Fibroblast of lung (primary cell): ENCODE measurements at regions not wholly inside any gene's neighbourhood (a gene's known extent, or its start where the extent isn't known, plus 50 kb on each side); places are given as distances from the start of the nearest gene placed in this dataset.

ENCODE experiments used
- DNase-seq, 2 donors: peaks; one replicate each; pipeline versions ENCODE4 v3.0.0 to v3.0.0-alpha.2; 2010; ENCODE audit warnings: low read depth in 2 of 2
- H2AFZ ChIP-seq: 2 replicates; pipeline ENCODE4 v1.5.1; 2012; ENCODE audit warnings: low read length, control low read depth, inconsistent platforms
- H3K27ac ChIP-seq: 2 replicates; pipeline ENCODE4 v1.5.1; 2011; ENCODE audit warnings: low read length, control low read depth; ENCODE audit not compliant: insufficient read depth
- H3K27me3 ChIP-seq: 2 replicates; pipeline ENCODE4 v1.5.1; 2011; ENCODE audit warnings: mild to moderate bottlenecking, low read length; ENCODE audit not compliant: control insufficient read depth, insufficient read depth
- H3K36me3 ChIP-seq: 2 replicates; pipeline ENCODE4 v1.5.1; 2011; ENCODE audit warnings: low read length; ENCODE audit not compliant: control insufficient read depth, insufficient read depth
- H3K4me1 ChIP-seq: 2 replicates; pipeline ENCODE4 v1.5.1; 2011; ENCODE audit warnings: low read length; ENCODE audit not compliant: control insufficient read depth, insufficient read depth; ENCODE audit errors: extremely low read depth
- H3K4me2 ChIP-seq: 2 replicates; pipeline ENCODE4 v1.5.1; 2011; ENCODE audit warnings: low read length, control low read depth; ENCODE audit not compliant: insufficient read depth; ENCODE audit errors: extremely low read depth
- H3K4me3 ChIP-seq, 4 experiments: fragments of 200-600 bp in 1 of 4; sonication (generic) in 1 of 4; replicated peaks in 1 of 4; 2 replicates each; pipeline ENCODE4 v1.5.1; 2011 to 2016; ENCODE audit warnings: low read length in 4 of 4, low read depth in 3 of 4, mild to moderate bottlenecking in 3 of 4, control low read depth in 2 of 4, inconsistent platforms in 1 of 4, mixed read lengths in 1 of 4; ENCODE audit not compliant: insufficient read depth in 1 of 4; ENCODE audit errors: control extremely low read depth in 1 of 4
- H3K79me2 ChIP-seq: 2 replicates; pipeline ENCODE4 v1.5.1; 2012; ENCODE audit warnings: mild to moderate bottlenecking, low read length, inconsistent platforms; ENCODE audit not compliant: control insufficient read depth, insufficient read depth
- H3K9ac ChIP-seq: 2 replicates; pipeline ENCODE4 v1.5.1; 2011; ENCODE audit warnings: mild to moderate bottlenecking, low read length, control low read depth; ENCODE audit not compliant: insufficient read depth
- H3K9me3 ChIP-seq: 2 replicates; pipeline ENCODE4 v1.5.1; 2012; ENCODE audit warnings: low read depth, low read length; ENCODE audit not compliant: control insufficient read depth, insufficient read depth
- H4K20me1 ChIP-seq: 2 replicates; pipeline ENCODE4 v1.5.1; 2011; ENCODE audit warnings: low read length; ENCODE audit not compliant: control insufficient read depth, insufficient read depth; ENCODE audit errors: extremely low read depth
- EZH2 ChIP-seq: IDR thresholded peaks from 2 replicates; pipeline ENCODE4 v1.5.1; 2012; ENCODE audit warnings: low read length, control low read depth, mild to moderate bottlenecking; ENCODE audit errors: missing control alignments
- TF ChIP-seq, protein P1 (sequence below), 2 donors: IDR thresholded peaks in 1 of 2; conservative IDR thresholded peaks in 1 of 2; 1 replicate in 1 of 2; 2 replicates in 1 of 2; pipeline ENCODE4 v1.5.1; 2011 to 2012; ENCODE audit warnings: low read length in 2 of 2, control low read depth in 1 of 2, inconsistent platforms in 1 of 2, low read depth in 1 of 2, mild to moderate bottlenecking in 1 of 2

DNA sequence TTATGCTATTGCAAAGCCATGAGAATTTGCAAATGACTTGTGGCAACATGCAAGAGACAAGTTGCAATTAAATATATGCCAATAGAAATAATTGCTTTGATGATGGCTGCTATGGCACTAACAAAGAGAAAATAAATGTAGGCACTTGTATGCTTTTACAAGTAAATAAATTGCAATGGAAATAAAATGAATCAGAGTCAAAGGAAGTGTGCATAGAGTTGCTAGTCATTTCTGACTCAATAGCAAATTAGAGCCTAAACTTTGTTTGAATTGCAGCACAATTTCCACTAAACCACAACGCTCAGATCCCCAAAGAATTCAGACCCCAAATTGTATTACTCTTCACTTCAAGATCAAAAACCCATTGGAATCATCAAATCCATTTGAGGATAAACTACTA is 792.1 kb upstream of the ARGLU1 start:
- H3K4me1 ChIP-seq = no peaks in the 10 kb centered on the region
- no peak overlapping the region for H3K4me3 ChIP-seq
- no peak overlapping the region for H3K9ac ChIP-seq
- no peaks in the 10 kb centered on the region for H3K9me3 ChIP-seq
- no peak for TF ChIP-seq EZH2
- TF ChIP-seq, protein P1, sequence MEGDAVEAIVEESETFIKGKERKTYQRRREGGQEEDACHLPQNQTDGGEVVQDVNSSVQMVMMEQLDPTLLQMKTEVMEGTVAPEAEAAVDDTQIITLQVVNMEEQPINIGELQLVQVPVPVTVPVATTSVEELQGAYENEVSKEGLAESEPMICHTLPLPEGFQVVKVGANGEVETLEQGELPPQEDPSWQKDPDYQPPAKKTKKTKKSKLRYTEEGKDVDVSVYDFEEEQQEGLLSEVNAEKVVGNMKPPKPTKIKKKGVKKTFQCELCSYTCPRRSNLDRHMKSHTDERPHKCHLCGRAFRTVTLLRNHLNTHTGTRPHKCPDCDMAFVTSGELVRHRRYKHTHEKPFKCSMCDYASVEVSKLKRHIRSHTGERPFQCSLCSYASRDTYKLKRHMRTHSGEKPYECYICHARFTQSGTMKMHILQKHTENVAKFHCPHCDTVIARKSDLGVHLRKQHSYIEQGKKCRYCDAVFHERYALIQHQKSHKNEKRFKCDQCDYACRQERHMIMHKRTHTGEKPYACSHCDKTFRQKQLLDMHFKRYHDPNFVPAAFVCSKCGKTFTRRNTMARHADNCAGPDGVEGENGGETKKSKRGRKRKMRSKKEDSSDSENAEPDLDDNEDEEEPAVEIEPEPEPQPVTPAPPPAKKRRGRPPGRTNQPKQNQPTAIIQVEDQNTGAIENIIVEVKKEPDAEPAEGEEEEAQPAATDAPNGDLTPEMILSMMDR (conservative IDR thresholded peaks at IDR 0.05 in 1 of 2, IDR thresholded peaks at IDR 0.05 in 1 of 2; ENCODE audit: low read depth in 1 of 2, low read length in 2 of 2) = no peak
- H2AFZ ChIP-seq = no peak overlapping the region
- no peaks in the 10 kb centered on the region for H3K36me3 ChIP-seq
- no peak for DNase-seq
- H4K20me1 ChIP-seq = no peaks in the 10 kb centered on the region
- no peak overlapping the region for H3K27ac ChIP-seq
- no peaks in the 10 kb centered on the region for H3K79me2 ChIP-seq
- H3K4me2 ChIP-seq = no peak overlapping the region
- H3K27me3 ChIP-seq = no peaks in the 10 kb centered on the region

DNA sequence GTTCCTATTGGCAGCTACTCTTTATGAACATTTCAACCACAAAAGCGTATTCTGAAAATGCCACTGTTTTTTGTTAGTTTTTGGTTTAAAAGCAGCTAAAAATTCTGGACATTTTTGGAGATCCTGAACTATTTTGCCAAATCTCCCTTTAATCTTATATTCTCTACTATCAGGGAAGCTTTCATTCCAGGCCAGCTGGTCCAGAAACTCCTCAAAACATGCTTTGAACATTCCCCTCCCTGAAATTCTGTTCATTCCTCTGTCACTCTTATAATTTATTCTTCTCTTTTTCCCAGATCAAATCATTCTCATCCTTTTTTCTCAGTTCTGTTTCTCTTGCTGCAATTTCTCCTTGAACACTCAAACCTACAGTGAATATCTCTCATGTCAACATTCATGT is 790.9 kb upstream of the ARGLU1 start:
- no peaks in the 10 kb centered on the region for H4K20me1 ChIP-seq
- H3K27me3 ChIP-seq = no peaks in the 10 kb centered on the region
- H3K27ac ChIP-seq = no peak overlapping the region
- TF ChIP-seq EZH2 = no peak
- TF ChIP-seq, protein P1 (conservative IDR thresholded peaks at IDR 0.05 in 1 of 2, IDR thresholded peaks at IDR 0.05 in 1 of 2; ENCODE audit: low read depth in 1 of 2, low read length in 2 of 2) = no peak
- no peaks in the 10 kb centered on the region for H3K9me3 ChIP-seq
- H2AFZ ChIP-seq = no peak overlapping the region
- no peak overlapping the region for H3K4me2 ChIP-seq
- no peaks in the 10 kb centered on the region for H3K36me3 ChIP-seq
- DNase-seq = peak in 1 of 2 donors; percentile 19
- H3K79me2 ChIP-seq = no peaks in the 10 kb centered on the region
- H3K4me1 ChIP-seq = no peaks in the 10 kb centered on the region
- no peak overlapping the region for H3K4me3 ChIP-seq
- H3K9ac ChIP-seq = no peak overlapping the region

DNA sequence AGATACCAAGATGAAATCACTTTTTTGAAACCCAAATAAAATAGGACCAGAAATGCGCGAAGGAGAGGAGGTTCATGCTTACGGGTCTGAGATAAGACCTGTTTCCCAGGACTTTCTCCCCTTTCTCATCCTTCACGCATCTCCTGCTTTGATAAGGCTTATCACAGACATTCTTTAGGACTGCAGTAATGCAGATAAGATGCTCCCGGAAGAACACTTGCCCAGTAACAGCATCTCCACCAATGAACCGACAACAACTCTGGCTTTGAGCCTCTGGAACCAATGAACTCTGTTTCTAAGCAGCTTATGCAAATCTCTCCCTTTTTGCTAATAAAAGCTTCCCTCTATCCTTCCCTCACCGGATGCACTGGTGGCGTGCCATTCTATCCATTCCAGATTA is 783.4 kb upstream of the ARGLU1 start:
- H3K9ac ChIP-seq = no peak overlapping the region
- no peak overlapping the region for H3K4me2 ChIP-seq
- no peak overlapping the region for H3K27ac ChIP-seq
- no peak for TF ChIP-seq EZH2
- TF ChIP-seq, protein P1 (conservative IDR thresholded peaks at IDR 0.05 in 1 of 2, IDR thresholded peaks at IDR 0.05 in 1 of 2; ENCODE audit: low read depth in 1 of 2, low read length in 2 of 2) = no peak
- no peaks in the 10 kb centered on the region for H3K36me3 ChIP-seq
- H3K27me3 ChIP-seq = no peaks in the 10 kb centered on the region
- peak; percentile 19 to 43 for DNase-seq
- no peak overlapping the region for H2AFZ ChIP-seq
- H3K79me2 ChIP-seq = no peaks in the 10 kb centered on the region
- H3K9me3 ChIP-seq = no peaks in the 10 kb centered on the region
- no peaks in the 10 kb centered on the region for H3K4me1 ChIP-seq
- no peak overlapping the region for H3K4me3 ChIP-seq
- H4K20me1 ChIP-seq = no peaks in the 10 kb centered on the region
